PC-3 (cell line): ENCODE measurements at regions not wholly inside any gene's neighbourhood (a gene's known extent, or its start where the extent isn't known, plus 50 kb on each side); places are given as distances from the start of the nearest gene placed in this dataset.

Experiments
- ATAC-seq: fragments of 200-7000 bp; cut with Tn5 transposase; 2 replicates; pipeline ENCODE4 v1.9.1; 2020; ENCODE audit warnings: mild to moderate bottlenecking, moderate library complexity
- BruUV-seq: library from RNA; stranded (reverse); fragments of 400-500 nt; replicated peaks from 2 replicates; lab custom pipeline; 2021; lab: Mats Ljungman, UMichigan
- CTCF ChIA-PET: fragments of 300-600 bp; sonication (Branson Sonifier 250); formaldehyde crosslinking; loops from one replicate; lab custom pipeline; 2022; ENCODE audit warnings: antibody characterized with exemption; lab: Charles Lee
- POLR2A ChIA-PET: fragments of 300-600 bp; sonication (Branson Sonifier 250); formaldehyde crosslinking; loops from one replicate; lab custom pipeline; 2022; ENCODE audit warnings: antibody characterized with exemption; ENCODE audit not compliant: unreplicated experiment; lab: Charles Lee
- DNase-seq: peaks from one replicate; pipeline ENCODE4 v3.0.0-alpha.2; 2015
- H2AFZ ChIP-seq: fragments of 300-600 bp; sonication (generic); 2 replicates; pipeline ENCODE4 v1.6.0; 2016; ENCODE audit warnings: antibody characterized with exemption, low read length
- H3F3A ChIP-seq: fragments of 300-600 bp; sonication (generic); one replicate; pipeline ENCODE4 v1.6.0; 2017; ENCODE audit warnings: antibody characterized with exemption, low read length, control low read depth, mild to moderate bottlenecking; ENCODE audit not compliant: unreplicated experiment
- H3K27ac ChIP-seq: fragments of 300-600 bp; sonication (generic); 2 replicates; pipeline ENCODE4 v1.5.1; 2016; ENCODE audit warnings: mild to moderate bottlenecking, low read length
- H3K27me3 ChIP-seq: fragments of 300-600 bp; sonication (generic); 2 replicates; pipeline ENCODE4 v1.6.1; 2016; ENCODE audit warnings: low read length, mixed read lengths
- H3K36me3 ChIP-seq: fragments of 300-600 bp; sonication (generic); 2 replicates; pipeline ENCODE4 v1.6.1; 2016; ENCODE audit warnings: low read depth, mixed run types, low read length, mixed read lengths
- H3K4me1 ChIP-seq: fragments of 300-600 bp; sonication (generic); 2 replicates; pipeline ENCODE4 v1.5.1; 2016; ENCODE audit warnings: low read length; ENCODE audit not compliant: insufficient read depth
- H3K4me2 ChIP-seq: fragments of 300-600 bp; sonication (generic); 2 replicates; pipeline ENCODE4 v1.6.0; 2016; ENCODE audit warnings: low read length
- H3K4me3 ChIP-seq: fragments of 300-600 bp; sonication (generic); 2 replicates; pipeline ENCODE4 v1.5.1; 2016; ENCODE audit warnings: mild to moderate bottlenecking, low read length, mixed read lengths
- H3K79me2 ChIP-seq: fragments of 300-600 bp; sonication (generic); 2 replicates; pipeline ENCODE4 v1.6.1; 2017; ENCODE audit warnings: low read length, mixed read lengths
- H3K9ac ChIP-seq: fragments of 300-600 bp; sonication (generic); 2 replicates; pipeline ENCODE4 v1.6.0; 2016; ENCODE audit warnings: mild to moderate bottlenecking, low read length
- H3K9me2 ChIP-seq: fragments of 300-600 bp; sonication (generic); replicated peaks from 2 replicates; pipeline ENCODE4 v1.6.1; 2016; ENCODE audit warnings: mixed run types, low read length, mixed read lengths
- H3K9me3 ChIP-seq: fragments of 300-600 bp; sonication (generic); 2 replicates; pipeline ENCODE4 v1.6.1; 2016; ENCODE audit warnings: low read length, mixed read lengths
- H4K20me1 ChIP-seq: fragments of 300-600 bp; sonication (generic); 2 replicates; pipeline ENCODE4 v1.6.1; 2016; ENCODE audit warnings: low read length, mixed read lengths
- CTCF ChIP-seq: fragments of 300-600 bp; sonication (generic); conservative IDR thresholded peaks from 2 replicates; pipeline ENCODE4 v1.5.1; 2017; ENCODE audit warnings: antibody characterized with exemption, low read depth, mild to moderate bottlenecking, low read length
- EZH2 ChIP-seq: fragments of 300-600 bp; sonication (generic); IDR thresholded peaks from one replicate; pipeline ENCODE4 v1.6.1; 2017; ENCODE audit warnings: antibody characterized with exemption, mild to moderate bottlenecking, low read length; ENCODE audit not compliant: unreplicated experiment
- EZH2phosphoT487 ChIP-seq: fragments of 300-600 bp; sonication (generic); IDR thresholded peaks from 2 replicates; pipeline ENCODE4 v1.6.1; 2018; ENCODE audit warnings: mild to moderate bottlenecking, antibody characterized with exemption, low read length, borderline replicate concordance
- intact Hi-C: fragments of 100-400 bp; cut with micrococcal nuclease; formaldehyde crosslinking; loops from 2 replicates; pipeline ENCODE4 v1.9.0; 2023

- ChIA-PET CTCF (no interaction called here), POLR2A (no interaction called here)
- no peaks in the 10 kb centered on the region for H3K79me2 ChIP-seq
- H3K27ac ChIP-seq = no peak overlapping the region
- no peak overlapping the region for H3K4me2 ChIP-seq
- H3K9me3 ChIP-seq = no peaks in the 10 kb centered on the region
- H3K27me3 ChIP-seq = 0 out of 2 replicates have a peak, but pooled peaks cover 4% of the 10 kb centered on the region
- no TSS peak for BruUV-seq
- no peak overlapping the region for H3K9ac ChIP-seq
- no peak overlapping the region for H2AFZ ChIP-seq
- H3F3A ChIP-seq = no peaks in the 10 kb centered on the region
- TF ChIP-seq CTCF (no peak), EZH2 (no peak), EZH2phosphoT487 (no peak)
- no peaks in the 10 kb centered on the region for H3K9me2 ChIP-seq
- H3K4me3 ChIP-seq = no peak overlapping the region
- H3K36me3 ChIP-seq = no peaks in the 10 kb centered on the region
- peak; percentile 25 for ATAC-seq
- no peaks in the 10 kb centered on the region for H3K4me1 ChIP-seq
- intact Hi-C loops = loop anchor here (5.0 kb wide), 2 partner anchors 133 to 333 kb away; no protein-coding TSS in a partner anchor
- DNase-seq = peak; percentile 20
- H4K20me1 ChIP-seq = no peaks in the 10 kb centered on the region
Measured at GRCh38 chr11:129694966-129695365, 120.7 kb upstream of the TMEM45B start.

- 0 out of 2 replicates have a peak, but pooled peaks cover under 1% of the 10 kb centered on the region for H3K27me3 ChIP-seq
- H3K4me3 ChIP-seq = no peak overlapping the region
- DNase-seq = peak; percentile 71
- H3K4me2 ChIP-seq = no peak overlapping the region
- no peaks in the 10 kb centered on the region for H3K9me2 ChIP-seq
- no peaks in the 10 kb centered on the region for H3K4me1 ChIP-seq
- ChIA-PET CTCF (no interaction called here), POLR2A (no interaction called here)
- no peaks in the 10 kb centered on the region for H3K79me2 ChIP-seq
- intact Hi-C loops = loop anchor here (1.0 to 5.0 kb wide), 3 partner anchors 133 to 333 kb away; no protein-coding TSS in a partner anchor
- no peaks in the 10 kb centered on the region for H3K36me3 ChIP-seq
- no peak for TF ChIP-seq EZH2
- TF ChIP-seq CTCF = peak; percentile 71
- no peaks in the 10 kb centered on the region for H3F3A ChIP-seq
- no peak overlapping the region for H3K9ac ChIP-seq
- BruUV-seq = no TSS peak
- no peaks in the 10 kb centered on the region for H4K20me1 ChIP-seq
- no peaks in the 10 kb centered on the region for H3K9me3 ChIP-seq
- H2AFZ ChIP-seq = no peak overlapping the region
- H3K27ac ChIP-seq = no peak overlapping the region
- peak; percentile 75 for ATAC-seq
Measured at GRCh38 chr11:129695571-129696308, 119.9 kb upstream of the TMEM45B start.
